Stimulated activated CD4-positive, alpha-beta T cell treated with anti-CD3 and anti-CD28 coated beads, Interleukin-15, amount 100 ng/mL, for 24 hours (primary cell): ENCODE measurements at regions not wholly inside any gene's neighbourhood (a gene's known extent, or its start where the extent isn't known, plus 50 kb on each side); places are given as distances from the start of the nearest gene placed in this dataset.

Source experiments
- DNase-seq: peaks from one replicate; pipeline ENCODE4 v3.0.0-alpha.2; 2020

DNA sequence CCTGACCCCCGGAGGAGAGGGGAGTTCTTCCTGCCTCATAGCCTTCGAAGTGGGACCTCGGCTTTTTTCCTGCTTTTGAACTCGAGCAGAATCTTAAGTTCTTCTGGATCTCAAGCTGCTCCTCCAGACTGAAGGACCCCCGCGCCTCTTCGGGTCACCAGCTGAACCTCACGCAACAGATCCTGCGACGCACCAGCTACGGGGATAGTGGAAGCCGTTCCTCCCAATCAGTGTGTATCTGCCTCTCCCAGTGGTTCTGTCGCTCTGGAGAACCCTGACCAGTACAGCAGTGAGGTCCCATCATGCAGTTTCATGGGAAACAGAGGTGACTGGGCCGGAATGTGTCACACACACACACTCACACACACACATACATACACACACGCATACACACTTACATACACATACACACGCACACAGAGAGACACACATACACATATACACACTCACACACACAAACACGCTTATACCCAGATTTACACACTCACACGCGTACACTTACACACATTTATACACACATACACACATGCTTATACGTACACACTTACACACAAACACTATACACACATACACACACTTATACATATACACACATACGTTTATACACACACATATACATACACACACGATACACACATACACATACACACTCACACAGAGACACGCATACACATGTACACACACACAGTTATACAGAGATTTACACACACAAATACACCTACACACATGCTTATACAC is 170.0 kb downstream of the TTLL2 start:
- no peak for DNase-seq

DNA sequence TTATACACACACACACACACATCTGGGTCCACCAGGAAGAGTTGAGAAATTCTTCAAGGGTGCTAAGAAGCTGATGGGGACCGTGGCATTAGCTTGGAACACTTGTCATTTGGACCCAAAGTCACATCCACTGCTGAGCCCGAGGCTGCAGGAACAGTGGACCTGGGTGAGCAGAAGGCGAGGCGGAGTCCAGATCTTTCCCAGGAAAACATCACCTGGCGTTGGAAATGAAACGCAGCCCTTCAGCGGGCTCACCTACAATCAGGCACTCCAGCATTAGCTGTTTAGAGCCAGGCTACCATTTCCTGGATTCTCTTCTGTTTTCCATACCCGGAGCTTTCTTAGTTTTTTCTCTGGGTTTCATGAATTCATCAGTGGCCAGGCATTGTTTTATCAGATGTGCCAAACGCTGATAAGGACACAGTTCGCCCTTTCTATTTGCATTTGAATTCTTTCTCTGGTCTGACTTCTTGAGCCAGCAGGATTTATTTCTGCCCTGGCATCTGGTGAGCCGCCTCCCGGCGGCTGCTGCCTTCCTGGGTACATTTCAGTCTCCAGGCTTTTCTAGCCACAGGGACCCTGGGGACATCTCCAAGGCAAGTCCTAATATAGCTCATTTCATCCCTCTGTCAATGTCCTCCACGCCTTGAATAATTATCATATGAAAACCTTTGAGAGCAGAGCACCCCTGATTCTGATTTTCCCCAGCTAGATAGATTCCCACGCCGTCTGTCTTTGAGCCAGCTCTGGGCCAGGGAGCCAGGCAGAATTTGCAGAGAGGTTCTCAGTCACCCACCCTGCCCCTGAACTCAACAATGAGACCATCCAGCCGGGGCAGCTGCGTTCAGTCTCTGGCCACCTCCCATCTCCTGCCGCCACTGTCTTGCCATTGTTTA is 170.9 kb downstream of the TTLL2 start:
- no peak for DNase-seq

DNA sequence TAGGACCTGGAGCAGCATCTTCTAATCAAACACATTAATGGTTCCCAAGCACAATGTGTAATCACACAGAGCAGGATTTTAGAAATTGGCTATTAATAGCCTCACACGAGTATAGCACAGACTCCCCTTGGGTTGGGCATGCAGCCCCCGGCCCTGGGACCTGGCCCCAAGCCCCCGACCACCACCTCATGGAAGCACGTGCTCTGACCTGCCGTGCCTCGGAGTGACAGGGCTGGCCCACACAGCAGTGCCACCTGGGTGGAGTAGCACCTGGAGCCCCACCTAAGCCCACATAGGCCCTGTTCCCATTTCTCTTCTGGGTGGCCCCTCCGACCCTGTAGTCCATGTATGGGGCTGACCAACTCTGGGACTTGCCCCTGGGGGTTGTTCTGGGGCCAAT is 171.8 kb downstream of the TTLL2 start:
- no peak for DNase-seq

DNA sequence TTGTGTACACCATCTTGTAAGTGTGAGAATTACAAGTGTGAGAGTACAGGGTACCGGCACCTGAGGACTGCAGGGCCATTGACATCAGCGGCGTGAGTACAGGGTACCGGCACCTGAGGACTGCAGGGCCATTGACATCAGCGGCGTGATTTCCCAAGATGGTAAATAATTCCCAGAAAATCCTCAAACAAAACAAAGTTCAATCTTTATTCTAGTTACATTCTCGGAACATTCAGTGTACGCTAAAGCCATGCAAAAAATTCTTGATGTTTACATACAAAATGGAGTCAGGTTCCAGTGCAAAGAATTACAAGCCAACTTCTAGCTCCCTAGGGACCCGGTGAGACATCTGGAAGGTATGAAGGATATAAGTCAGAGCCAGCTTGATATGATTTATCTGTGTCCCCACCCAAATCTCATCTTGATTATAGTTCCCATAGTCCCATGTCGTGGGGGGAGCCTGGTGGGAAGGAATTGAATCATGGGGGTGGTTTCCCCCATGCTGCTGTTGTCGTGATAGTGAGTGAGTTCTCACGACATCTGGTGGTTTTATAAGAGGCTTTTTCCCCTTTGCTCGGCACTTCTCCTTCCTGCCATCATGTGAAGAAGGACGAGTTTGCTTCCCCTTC is 172.7 kb downstream of the TTLL2 start:
- no peak for DNase-seq

DNA sequence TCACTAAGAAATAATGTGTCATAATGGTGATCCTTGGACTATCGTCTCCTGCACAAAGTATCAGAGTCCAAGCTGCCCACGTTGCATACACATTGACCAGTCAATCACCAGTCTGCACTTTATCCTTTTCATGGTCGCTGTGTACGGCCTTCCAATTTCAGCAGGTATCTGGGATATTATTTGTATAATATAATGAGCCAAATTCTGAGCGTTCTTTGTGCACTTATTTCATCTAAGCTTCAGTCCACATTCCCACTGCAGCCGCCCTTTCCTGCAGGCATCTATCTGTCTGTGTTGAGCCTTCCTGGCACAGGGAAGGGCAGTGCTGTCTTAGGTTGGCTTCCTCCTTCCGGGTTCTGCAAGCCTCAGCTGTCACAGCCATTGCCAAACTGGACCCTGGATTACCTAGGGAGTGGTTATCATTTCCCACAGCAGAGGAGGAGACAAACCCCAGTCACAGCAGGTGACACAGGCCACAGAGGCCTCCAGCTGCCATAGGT is 174.3 kb downstream of the TTLL2 start:
- no peak for DNase-seq

DNA sequence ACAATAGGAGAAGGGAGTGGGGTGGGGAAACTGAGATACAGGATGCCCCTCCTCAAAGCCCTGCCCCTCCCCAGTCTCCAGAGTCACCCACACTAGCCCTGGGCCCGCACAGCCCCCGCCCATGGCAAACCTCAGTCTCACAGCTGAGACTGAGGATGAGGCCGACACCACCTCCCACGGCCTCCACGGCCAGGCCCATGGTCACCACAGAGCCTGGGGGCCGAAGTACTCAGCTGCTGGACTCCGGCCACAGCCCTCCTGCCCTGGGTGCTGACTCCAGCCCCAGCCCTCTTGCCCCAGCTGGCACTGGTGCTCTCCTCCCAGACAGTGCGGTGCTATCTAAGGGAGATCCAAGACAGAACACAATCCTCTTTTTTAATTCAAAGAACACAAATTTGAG is 176.1 kb downstream of the TTLL2 start:
- DNase-seq, result no peak

DNA sequence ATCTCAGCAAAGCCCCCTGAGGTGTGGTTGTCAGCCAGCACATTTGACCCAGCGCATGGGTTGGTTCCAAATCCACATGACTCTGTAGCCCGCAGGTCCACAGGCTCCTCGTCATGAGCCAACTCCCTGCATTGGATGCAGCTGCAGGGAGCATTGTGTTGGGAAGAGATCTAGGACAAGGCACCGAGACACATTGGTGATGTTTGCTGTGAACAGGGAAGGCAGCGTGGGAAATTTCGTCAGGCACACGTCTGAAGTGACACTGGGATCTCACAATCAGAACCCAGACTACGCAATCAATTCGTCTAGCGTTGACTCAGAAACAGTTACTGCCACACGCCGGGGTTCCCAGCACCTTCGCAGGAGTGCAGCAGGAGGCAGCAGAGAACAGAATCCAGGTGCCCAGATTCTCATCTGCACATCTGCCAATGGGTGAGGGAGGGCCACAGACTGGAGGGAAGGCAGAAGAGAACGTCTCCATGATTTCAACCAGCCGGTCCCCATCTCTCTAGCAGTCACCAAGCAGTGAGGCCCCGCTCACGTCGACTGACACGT is 177.0 kb downstream of the TTLL2 start:
- no peak for DNase-seq

DNA sequence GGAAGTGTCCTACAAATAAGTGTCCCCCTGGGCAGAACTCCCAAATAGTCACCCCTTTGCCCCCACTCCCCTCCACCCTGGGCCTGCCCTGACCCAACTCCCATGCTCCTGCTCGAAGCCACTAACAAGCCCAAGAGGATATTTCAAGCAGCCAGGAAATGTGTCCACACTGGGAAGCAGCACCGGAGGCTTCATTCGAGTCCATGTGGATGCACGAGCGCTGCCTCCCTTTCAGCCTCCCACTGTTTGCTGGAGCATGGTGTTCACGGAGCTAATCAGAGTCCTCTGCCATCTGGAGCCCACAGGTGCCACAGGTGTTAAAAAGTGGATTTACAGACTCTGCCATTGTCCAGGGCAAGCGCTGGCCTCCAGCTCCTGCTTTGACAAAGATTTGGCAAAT is 177.6 kb downstream of the TTLL2 start:
- DNase-seq, result no peak

DNA sequence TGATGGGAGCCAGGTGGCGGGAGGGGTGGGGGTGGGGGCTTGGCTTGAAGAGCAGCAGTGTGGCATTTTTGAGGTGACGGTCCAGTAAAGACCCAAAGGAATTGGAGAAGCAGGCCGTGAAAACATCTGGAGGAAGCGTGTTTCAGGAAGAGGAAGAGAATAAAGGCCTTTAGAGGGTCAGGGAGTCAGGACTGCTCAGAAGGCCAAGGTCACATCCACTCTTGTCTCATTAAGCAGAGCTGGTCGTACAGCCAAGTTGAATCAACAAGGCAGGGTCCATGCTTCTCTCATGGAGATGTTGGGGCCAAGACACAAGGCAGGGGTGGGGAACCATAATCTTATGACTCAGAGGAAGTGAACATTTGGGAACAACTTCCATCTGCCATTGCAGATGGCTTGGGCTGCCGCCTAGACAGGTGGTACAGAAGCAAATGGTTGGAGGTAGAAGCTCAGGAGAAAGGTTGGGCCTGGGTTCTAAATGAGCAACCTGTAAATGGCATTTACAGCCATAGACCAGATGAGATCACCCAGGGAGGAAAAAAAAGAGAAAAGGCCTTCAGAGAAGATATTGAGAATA is 179.6 kb downstream of the TTLL2 start:
- no peak for DNase-seq

DNA sequence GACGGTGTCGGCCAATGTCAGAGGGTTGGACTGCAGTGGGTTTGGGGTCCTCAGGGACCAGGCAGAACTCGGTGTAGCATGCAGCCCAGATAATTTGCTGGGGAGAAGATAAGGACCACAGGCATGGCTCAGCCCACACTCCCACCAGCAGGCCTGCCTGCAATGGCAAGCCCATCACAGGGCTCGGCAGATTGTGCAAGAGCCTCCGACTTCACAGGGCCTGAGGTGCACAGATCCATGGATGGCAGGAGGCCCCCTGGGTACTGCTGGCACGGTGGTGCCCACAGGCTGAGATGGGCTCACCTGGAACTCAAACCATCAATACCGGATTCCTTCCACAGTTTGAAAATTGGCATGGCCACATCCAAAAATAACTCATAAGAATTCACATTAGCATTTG is 180.3 kb downstream of the TTLL2 start:
- no peak for DNase-seq

DNA sequence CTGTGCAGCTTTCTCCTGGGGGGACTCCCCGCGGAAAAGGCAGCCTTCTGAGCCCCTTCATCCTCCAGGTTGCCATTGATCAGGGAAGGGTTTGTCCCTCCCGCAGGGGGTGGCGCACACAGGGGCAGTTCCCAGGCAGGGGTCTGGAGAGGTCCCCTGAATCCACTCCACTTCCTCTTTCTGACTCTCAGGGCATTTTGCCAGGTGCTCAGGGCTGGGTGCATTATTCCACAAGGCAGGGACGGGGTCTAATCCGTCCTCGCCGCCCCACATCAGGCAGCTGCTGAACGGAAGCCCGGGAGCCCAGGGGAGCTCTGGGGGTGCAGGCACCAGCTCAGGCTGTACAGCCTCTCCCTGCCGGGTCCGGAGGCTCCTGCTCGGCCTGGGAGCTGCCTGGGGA is 180.9 kb downstream of the TTLL2 start:
- DNase-seq, result no peak

DNA sequence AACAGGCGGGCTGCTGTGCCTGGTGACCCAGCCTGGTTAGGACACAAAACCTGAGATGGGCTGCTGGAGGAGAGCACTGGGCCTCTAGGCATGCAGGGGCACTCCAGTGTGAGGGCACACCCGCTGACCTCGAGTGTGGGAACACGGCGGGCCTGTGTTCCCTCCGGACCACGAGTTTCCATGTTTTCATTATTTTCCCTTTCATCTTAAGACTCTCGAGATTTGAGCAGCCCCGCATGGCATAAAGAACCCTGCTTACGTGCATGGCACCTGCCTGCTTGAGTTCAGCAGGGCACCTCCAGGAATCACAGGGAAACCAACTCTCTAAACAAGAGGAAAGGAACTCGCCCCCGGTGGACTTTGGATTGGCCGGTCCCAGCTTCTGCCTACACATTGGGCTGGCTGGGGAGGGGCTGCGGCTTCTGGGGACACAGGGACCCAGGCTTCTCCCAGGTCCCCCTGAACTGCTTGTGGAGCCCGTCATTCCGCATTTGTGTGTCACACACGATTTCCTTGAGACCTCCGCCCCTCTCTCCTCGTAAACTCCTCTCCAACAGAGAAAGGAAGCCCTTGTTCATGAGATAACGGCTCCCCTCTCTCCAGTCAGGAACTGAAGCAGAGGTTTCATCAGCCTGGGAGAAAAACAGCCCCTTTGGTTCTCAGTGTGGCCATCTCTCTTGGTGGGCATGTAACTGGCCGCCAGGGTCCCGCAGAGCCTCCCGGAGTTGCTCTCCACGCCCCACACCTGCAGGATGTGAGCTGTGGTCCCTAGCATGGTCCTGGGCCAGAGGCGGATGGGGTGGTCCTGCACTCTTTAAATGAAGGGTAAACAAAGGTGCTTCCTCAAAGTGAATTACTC is 181.8 kb downstream of the TTLL2 start:
- no peak for DNase-seq

DNA sequence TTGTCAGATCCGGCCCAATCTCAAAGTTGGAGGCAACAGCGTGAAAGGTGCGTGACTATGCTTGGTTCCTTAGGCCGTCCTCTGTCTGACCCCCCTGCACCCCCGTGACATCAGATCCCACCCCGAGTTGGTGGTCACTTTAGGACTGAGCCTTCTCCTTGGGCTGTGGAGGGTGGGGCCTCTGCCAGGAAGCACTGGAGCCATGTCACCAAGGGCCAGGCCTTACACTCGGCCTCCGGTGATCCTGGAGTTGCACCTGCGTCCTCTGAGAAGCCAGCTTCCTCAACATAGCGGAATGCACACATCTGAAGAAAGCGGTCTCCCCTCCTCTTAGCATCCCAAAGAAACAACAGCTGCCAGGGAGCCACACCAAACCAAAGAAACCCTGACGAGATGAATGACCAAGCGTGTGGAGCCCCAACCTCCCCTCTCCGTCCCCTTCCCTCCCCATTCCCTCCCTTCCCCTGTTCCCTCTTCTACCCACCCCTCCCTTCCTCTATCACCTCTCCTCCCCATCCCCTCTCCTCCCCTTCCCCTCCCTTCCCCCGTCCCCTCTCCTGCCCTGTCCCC is 182.6 kb downstream of the TTLL2 start:
- DNase-seq, result no peak

DNA sequence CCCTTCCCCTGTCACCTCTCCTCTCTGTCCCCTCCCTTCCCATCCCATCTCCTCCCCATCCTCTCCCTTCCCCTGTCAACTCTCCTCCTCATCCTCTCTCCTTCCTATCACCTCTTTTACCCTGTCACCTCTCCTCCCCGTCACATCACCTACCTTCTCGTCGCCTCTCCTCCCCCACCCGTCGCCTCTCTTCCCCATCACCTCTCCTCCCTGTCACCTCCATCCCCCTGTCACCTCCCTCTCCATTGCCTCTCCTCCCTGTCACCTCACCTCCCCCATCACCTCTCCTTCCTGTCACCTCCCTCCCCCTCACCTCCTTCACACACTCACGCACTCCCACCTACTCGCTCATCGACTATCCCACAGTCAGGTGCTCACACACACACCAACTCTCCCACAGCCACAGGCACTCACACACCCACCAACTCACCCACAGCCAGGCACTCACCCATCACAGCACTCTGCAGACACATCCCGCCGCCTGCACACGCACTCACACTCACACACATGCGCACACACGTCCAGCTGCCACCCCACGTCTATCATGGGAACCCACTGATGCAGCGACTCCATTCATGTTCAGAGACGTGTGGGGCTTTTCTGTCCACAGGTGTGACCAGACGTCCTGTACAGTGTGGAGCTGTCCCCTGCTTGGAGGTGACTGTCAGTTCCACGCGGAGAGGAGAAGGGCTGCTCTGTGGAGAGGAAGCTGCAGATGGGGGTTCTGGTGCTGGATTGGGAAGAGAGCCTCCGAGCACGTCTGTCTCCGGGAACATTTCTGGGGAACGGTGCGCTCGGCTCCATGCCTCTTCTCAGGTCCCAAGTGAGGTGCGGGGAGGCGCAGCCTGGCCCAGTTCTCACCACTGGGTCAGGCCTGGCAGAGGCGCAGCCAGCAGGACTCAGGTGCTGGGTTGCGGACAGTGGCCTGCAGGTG is 184.3 kb downstream of the TTLL2 start:
- DNase-seq, result no peak

DNA sequence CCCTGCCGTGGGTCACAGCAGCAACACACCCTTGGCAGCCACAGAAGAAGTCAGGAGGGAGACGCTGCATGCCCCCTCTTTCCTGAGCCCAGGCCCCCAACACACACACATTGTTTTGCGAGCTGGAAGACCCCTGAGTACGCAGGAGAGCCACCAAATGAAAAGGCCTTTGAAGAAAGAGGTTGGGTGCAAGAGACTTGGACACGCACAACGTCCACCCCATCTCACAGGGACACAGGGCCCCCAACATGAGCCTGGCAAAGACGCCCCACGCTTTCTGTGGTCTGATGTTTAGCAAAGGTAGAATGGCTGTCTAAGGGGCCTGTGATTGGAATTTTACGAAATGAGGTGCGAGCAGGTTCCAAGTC is 185.0 kb downstream of the TTLL2 start:
- no peak for DNase-seq

DNA sequence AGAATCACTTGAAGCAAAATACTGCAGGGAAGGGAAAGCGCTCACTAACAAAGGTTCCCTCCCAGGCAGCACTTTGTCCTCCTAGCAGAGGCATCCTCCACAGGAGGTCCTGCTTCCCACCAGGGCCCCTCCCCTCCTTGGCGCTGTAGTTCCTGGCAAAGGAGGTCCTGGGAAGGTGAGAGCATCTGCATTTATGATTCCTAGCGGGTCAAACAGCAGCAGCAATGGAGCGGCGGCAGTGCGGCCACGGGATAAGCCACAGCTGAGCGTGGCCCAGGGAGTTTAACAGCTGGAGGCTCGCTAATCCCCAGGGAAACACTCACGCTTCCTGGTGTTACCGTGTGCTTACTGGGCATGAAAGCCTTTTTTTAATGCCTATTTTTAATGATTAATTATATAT is 185.8 kb downstream of the TTLL2 start:
- DNase-seq, result no peak

DNA sequence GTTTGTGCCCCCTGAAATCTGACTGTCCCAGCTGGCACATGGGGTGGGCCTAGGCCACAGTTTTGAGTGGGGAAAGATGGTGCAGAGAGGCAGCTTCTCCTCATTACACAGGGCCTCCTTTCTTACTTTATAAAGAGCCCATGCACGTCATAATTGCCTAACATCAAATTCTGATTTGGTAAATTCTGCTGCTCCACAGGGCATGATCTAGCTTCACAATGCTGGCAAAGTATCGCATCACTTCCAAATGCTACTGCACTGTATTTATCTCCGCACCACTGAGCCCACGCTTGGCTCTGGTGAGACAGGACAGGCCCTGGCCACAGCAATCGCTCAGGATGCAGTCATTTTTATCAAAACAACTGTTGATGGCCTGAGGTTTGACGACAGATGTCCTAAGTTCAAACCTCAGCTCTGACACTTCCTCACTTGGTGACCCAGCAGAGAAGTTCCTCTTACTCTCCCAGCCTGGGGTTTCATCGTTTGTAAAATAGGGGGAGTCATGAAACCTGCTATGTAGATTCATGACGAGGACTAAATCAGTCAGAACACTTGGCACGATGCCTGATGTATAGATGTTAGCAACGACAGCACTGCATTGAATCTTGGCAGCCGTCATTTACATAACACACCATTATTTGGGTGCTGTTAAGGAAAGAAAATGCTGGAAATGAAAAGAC is 187.9 kb downstream of the TTLL2 start:
- no peak for DNase-seq

DNA sequence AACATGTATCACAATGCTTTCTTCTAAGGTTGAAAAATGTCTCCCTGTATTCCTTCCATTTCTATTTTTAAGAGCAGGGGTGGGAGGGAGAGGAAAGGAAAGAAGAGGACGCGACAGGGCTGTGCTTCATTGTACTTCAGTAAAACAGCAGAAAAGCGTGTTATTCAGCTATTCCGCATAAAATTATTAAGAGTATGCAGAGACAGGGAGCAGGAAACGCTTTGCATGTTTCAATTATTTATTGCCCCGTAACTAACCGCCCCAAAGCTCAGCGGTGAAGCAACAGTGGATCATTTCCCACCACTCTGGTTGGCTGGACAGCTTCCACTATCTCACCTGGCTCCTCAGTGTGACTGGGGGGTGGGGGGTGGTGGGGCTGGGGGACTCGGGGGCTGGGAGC is 188.9 kb downstream of the TTLL2 start:
- DNase-seq, result no peak

DNA sequence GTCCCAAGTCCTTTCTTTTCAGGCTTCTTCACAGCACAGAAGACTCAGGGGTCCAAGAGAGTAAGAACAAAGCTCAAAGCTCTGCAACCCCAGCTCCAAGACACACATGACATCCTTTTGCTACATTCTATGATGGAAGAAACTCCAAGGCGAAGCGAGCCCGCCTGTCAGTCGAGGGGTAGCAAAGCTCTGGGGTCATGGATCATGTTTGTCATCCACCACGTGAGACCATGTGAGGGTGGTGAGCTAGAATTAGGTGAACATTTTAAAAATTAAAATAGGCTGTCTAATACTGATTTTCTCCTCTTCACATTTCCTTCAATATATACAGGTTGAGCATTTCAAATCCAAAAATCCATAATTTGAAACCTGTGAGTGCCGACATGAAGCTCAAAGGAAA is 189.6 kb downstream of the TTLL2 start:
- no peak for DNase-seq
